ENCODE measurements at regions not wholly inside any gene's neighbourhood (a gene's known extent, or its start where the extent isn't known, plus 50 kb on each side); places are given as distances from the start of the nearest gene placed in this dataset.
"Not testable (repeated sequence)": the region's sequence is repeated elsewhere in the genome, so short reads cannot be mapped to it uniquely, and the experiment has no call there.

GRCh38 chr12:61566183-61566582, 694.0 kb upstream of the USP15 start:
- no peak for DNase-seq (ENCODE audit: low read depth in 3 of 3)

- DNase-seq (ENCODE audit: low read depth in 3 of 3): no peak
Observed at GRCh38 chr12:61574339-61574738, 685.9 kb upstream of the USP15 start.

GRCh38 chr12:61584943-61585342, 675.3 kb upstream of the USP15 start:
- no peak for DNase-seq (ENCODE audit: low read depth in 3 of 3)

- not testable (repeated sequence) for DNase-seq (ENCODE audit: low read depth in 3 of 3)
Observed at GRCh38 chr12:61590864-61591263, 669.3 kb upstream of the USP15 start.

- no peak for DNase-seq (ENCODE audit: low read depth in 3 of 3)
Observed at GRCh38 chr12:61610143-61610542, 650.1 kb upstream of the USP15 start.

GRCh38 chr12:61629702-61630101, 630.5 kb upstream of the USP15 start:
- DNase-seq (ENCODE audit: low read depth in 3 of 3): no peak

GRCh38 chr12:61646639-61647038, 613.6 kb upstream of the USP15 start:
- DNase-seq (ENCODE audit: low read depth in 3 of 3): no peak

GRCh38 chr12:61647566-61647965, 612.6 kb upstream of the USP15 start:
- no peak for DNase-seq (ENCODE audit: low read depth in 3 of 3)

- no peak for DNase-seq (ENCODE audit: low read depth in 3 of 3)
Observed at GRCh38 chr12:61652265-61652664, 607.9 kb upstream of the USP15 start.

- no peak for DNase-seq (ENCODE audit: low read depth in 3 of 3)
Observed at GRCh38 chr12:61654698-61655097, 605.5 kb upstream of the USP15 start.

GRCh38 chr12:61655241-61655640, 605.0 kb upstream of the USP15 start:
- DNase-seq (ENCODE audit: low read depth in 3 of 3): no peak

- DNase-seq (ENCODE audit: low read depth in 3 of 3): no peak
Observed at GRCh38 chr12:61667676-61668075, 592.5 kb upstream of the USP15 start.

GRCh38 chr12:61676520-61676919, 583.7 kb upstream of the USP15 start:
- no peak for DNase-seq (ENCODE audit: low read depth in 3 of 3)

- DNase-seq (ENCODE audit: low read depth in 3 of 3): no peak
Observed at GRCh38 chr12:61687407-61687806, 572.8 kb upstream of the USP15 start.

GRCh38 chr12:61694214-61694613, 566.0 kb upstream of the USP15 start:
- DNase-seq (ENCODE audit: low read depth in 3 of 3): no peak

GRCh38 chr12:61701471-61701870, 558.7 kb upstream of the USP15 start:
- no peak for DNase-seq (ENCODE audit: low read depth in 3 of 3)

- DNase-seq (ENCODE audit: low read depth in 3 of 3): no peak
Observed at GRCh38 chr12:61706783-61707182, 553.4 kb upstream of the USP15 start.

- no peak for DNase-seq (ENCODE audit: low read depth in 3 of 3)
Observed at GRCh38 chr12:61713121-61713520, 547.1 kb upstream of the USP15 start.

- DNase-seq (ENCODE audit: low read depth in 3 of 3): no peak
Observed at GRCh38 chr12:61717986-61718385, 542.2 kb upstream of the USP15 start.

GRCh38 chr12:61739925-61740324, 520.3 kb upstream of the USP15 start:
- DNase-seq (ENCODE audit: low read depth in 3 of 3): no peak

GRCh38 chr12:61750604-61751003, 509.6 kb upstream of the USP15 start:
- DNase-seq (ENCODE audit: low read depth in 3 of 3): no peak

- no peak for DNase-seq (ENCODE audit: low read depth in 3 of 3)
Observed at GRCh38 chr12:61754214-61754613, 506.0 kb upstream of the USP15 start.

GRCh38 chr12:61757831-61758505, 502.2 kb upstream of the USP15 start:
- no peak for DNase-seq (ENCODE audit: low read depth in 3 of 3)

- no peak for DNase-seq (ENCODE audit: low read depth in 3 of 3)
Observed at GRCh38 chr12:61758661-61759060, 501.5 kb upstream of the USP15 start.
